Tibial artery (tissue), 4 donors: ENCODE measurements at regions not wholly inside any gene's neighbourhood (a gene's known extent, or its start where the extent isn't known, plus 50 kb on each side); places are given as distances from the start of the nearest gene placed in this dataset.

ENCODE experiments used
- DNase-seq, 2 donors: peaks; one replicate each; pipeline ENCODE4 v3.0.0-alpha.2; 2019
- H3K27ac ChIP-seq, 2 donors: fragments of 200-600 bp; sonication (generic) in 1 of 2; 1 replicate in 1 of 2; 2 replicates in 1 of 2; pipeline ENCODE4 v1.5.1; 2018 to 2019; ENCODE audit warnings: mild to moderate bottlenecking in 1 of 2
- H3K27me3 ChIP-seq, 2 donors: fragments of 200-600 bp; sonication (generic) in 1 of 2; one replicate each; pipeline versions ENCODE4 v1.5.1 to v1.6.0; 2016 to 2019
- H3K36me3 ChIP-seq, 3 donors: fragments of 200-600 bp; sonication (generic) in 2 of 3; one replicate each; pipeline ENCODE4 v1.5.1; 2016 to 2019; ENCODE audit warnings: mild to moderate bottlenecking in 2 of 3
- H3K4me1 ChIP-seq, 4 donors: fragments of 200-600 bp; sonication (generic) in 2 of 4; 1 replicate in 3 of 4; 2 replicates in 1 of 4; pipeline ENCODE4 v1.5.1; 2016 to 2019
- H3K4me3 ChIP-seq, 2 donors: fragments of 200-600 bp; sonication (generic) in 1 of 2; 1 replicate in 1 of 2; 2 replicates in 1 of 2; pipeline ENCODE4 v1.5.1; 2018 to 2019; ENCODE audit warnings: mild to moderate bottlenecking in 2 of 2
- H3K9me3 ChIP-seq, 3 donors: fragments of 200-600 bp; sonication (generic) in 1 of 3; one replicate each; pipeline ENCODE4 v1.5.1; 2016 to 2019
- intact Hi-C: fragments of 100-400 bp; cut with DNase I; formaldehyde crosslinking; loops from one replicate; pipeline ENCODE4 v1.15.0; 2023; ENCODE audit warnings: low total_unique reads
- TF ChIP-seq, protein P1 (sequence below), 2 experiments: fragments of 200-600 bp in 1 of 2; fragments of 450-650 bp in 1 of 2; IDR thresholded peaks; one replicate each; pipeline ENCODE4 v1.5.1; 2017 to 2019; ENCODE audit warnings: antibody characterized with exemption in 2 of 2, mild to moderate bottlenecking in 1 of 2, moderate library complexity in 1 of 2

- H3K4me1 ChIP-seq: no peaks in the 10 kb centered on the region
- no peaks in the 10 kb centered on the region for H3K27me3 ChIP-seq
- H3K4me3 ChIP-seq: no peak overlapping the region
- TF ChIP-seq, protein P1, sequence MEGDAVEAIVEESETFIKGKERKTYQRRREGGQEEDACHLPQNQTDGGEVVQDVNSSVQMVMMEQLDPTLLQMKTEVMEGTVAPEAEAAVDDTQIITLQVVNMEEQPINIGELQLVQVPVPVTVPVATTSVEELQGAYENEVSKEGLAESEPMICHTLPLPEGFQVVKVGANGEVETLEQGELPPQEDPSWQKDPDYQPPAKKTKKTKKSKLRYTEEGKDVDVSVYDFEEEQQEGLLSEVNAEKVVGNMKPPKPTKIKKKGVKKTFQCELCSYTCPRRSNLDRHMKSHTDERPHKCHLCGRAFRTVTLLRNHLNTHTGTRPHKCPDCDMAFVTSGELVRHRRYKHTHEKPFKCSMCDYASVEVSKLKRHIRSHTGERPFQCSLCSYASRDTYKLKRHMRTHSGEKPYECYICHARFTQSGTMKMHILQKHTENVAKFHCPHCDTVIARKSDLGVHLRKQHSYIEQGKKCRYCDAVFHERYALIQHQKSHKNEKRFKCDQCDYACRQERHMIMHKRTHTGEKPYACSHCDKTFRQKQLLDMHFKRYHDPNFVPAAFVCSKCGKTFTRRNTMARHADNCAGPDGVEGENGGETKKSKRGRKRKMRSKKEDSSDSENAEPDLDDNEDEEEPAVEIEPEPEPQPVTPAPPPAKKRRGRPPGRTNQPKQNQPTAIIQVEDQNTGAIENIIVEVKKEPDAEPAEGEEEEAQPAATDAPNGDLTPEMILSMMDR (IDR thresholded peaks at IDR 0.05): no peak
- no peak for DNase-seq
- H3K36me3 ChIP-seq: no peaks in the 10 kb centered on the region
- no peaks in the 10 kb centered on the region for H3K9me3 ChIP-seq
- intact Hi-C loops: no loop called here
- no peak overlapping the region for H3K27ac ChIP-seq
Measured at GRCh38 chr4:10974371-10974770, 289.8 kb upstream of the CLNK start.

- H3K27ac ChIP-seq: no peak overlapping the region
- no peaks in the 10 kb centered on the region for H3K36me3 ChIP-seq
- H3K4me3 ChIP-seq: no peak overlapping the region
- no peaks in the 10 kb centered on the region for H3K27me3 ChIP-seq
- H3K4me1 ChIP-seq: no peaks in the 10 kb centered on the region
- no peaks in the 10 kb centered on the region for H3K9me3 ChIP-seq
- DNase-seq: no peak
- intact Hi-C loops: no loop called here
- TF ChIP-seq, protein P1 (IDR thresholded peaks at IDR 0.05): no peak
Measured at GRCh38 chr4:10973686-10974085, 289.1 kb upstream of the CLNK start.

DNA sequence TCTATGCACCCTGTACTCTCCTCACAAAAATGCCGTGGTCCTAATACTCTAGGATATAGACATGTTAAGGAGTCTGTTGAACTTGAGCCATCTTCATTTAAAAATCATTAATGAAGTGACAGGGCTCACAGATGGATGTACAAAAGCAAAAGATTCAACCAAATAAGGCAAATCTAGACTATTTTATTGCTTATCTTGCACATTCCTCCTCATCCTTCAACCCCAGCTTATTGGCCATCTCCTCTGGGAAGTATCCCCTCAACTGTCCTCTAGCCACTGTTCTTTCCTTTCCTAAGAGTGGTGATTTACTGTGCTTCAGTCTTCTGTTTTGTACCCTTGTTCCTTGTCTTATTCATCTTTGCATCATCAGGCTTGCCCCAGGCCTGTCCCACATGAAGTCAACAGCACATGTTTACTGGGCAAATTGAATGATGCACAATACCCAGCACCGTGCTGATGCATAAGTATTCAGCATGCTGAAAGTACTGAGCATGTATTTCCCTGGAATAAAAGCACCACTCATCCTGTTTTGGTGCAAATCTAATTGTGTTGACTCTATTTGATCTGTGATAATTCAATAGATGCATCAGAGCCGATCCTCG, 287.3 kb upstream of the CLNK start:
- no peaks in the 10 kb centered on the region for H3K27me3 ChIP-seq
- DNase-seq: no peak
- TF ChIP-seq, protein P1 (IDR thresholded peaks at IDR 0.05): no peak
- intact Hi-C loops: no loop called here
- no peak overlapping the region for H3K27ac ChIP-seq
- no peak overlapping the region for H3K4me3 ChIP-seq
- H3K4me1 ChIP-seq: no peaks in the 10 kb centered on the region
- no peaks in the 10 kb centered on the region for H3K36me3 ChIP-seq
- no peaks in the 10 kb centered on the region for H3K9me3 ChIP-seq

DNA sequence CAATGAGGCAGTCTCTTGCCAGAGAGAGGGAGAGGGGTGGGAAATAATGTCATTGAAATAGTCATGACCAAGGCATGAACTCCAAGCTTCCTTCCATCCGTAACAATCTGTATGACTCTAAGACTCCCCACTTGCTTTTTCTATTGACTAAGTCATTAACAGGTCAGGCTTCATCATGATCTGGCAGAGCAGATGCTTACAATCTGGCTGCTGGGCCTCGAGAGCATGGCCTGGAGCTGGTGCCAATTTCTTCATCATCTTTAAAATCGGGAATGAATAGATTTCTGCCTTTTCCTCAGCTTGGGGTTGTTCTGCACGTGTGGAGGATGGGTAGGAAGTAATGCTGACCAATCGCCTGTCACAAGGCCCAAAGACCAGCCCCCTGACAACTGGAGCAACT, 280.6 kb upstream of the CLNK start:
- Histone ChIP-seq H3K9me3 (no peaks in the 10 kb centered on the region), H3K36me3 (no peaks in the 10 kb centered on the region), H3K27ac (no peak overlapping the region), H3K4me3 (no peak overlapping the region), H3K4me1 (no peaks in the 10 kb centered on the region), H3K27me3 (no peaks in the 10 kb centered on the region)
- intact Hi-C loops: no loop called here
- TF ChIP-seq, protein P1 (IDR thresholded peaks at IDR 0.05): no peak
- DNase-seq: no peak

- Histone ChIP-seq H3K36me3 (no peaks in the 10 kb centered on the region), H3K4me3 (no peak overlapping the region), H3K9me3 (no peaks in the 10 kb centered on the region), H3K4me1 (no peaks in the 10 kb centered on the region), H3K27ac (no peak overlapping the region), H3K27me3 (no peaks in the 10 kb centered on the region)
- TF ChIP-seq, protein P1 (IDR thresholded peaks at IDR 0.05): no peak
- intact Hi-C loops: no loop called here
- DNase-seq: no peak
Measured at GRCh38 chr4:10963958-10964703, 279.6 kb upstream of the CLNK start.
